NCI-H748 (cell line): ENCODE measurements at regions not wholly inside any gene's neighbourhood (a gene's known extent, or its start where the extent isn't known, plus 50 kb on each side); places are given as distances from the start of the nearest gene placed in this dataset.

Experiments
- DNase-seq: peaks from one replicate; lab custom pipeline; 2025; ENCODE audit not compliant: unreplicated experiment; lab: John Stamatoyannopoulos, UW

DNA sequence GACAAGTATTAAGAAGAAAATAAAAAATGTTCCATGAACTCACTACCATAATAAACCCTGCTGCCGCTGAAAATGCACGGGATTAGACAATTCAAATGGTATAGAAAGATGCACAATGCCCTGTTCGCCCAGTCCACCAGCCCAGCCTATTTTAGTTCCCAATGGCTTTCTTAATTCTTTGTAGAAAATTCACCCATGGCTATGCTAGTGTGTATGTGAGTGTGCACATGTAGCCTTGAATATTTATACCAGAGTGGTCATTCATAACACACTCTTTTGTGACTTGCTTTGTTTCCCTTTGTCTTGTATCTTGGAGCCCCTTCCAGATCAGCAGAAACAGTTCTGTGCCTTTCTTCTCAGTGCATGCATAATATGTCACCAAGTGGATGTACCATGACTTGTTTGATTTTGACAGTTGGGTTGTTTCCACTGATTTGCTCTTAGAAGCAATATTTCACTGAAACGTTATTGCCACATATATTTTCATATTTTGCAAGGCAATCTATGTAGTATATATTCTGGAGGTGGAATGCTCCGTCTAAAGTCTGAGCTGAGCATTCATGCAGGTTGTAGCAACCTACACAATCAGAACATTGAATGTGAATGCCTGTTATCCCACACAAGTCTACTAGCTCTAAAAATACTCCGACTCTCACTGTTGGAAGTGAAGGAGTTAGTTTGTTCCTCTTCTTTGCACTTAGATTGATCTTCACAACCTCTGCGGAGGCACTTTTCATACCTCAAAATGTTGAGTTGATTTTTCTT, 383.0 kb upstream of the EEF2KMT start:
- no peak for DNase-seq

- DNase-seq: no peak
Observed at GRCh38 chr16:5479926-5480325, 382.3 kb upstream of the EEF2KMT start.

DNA sequence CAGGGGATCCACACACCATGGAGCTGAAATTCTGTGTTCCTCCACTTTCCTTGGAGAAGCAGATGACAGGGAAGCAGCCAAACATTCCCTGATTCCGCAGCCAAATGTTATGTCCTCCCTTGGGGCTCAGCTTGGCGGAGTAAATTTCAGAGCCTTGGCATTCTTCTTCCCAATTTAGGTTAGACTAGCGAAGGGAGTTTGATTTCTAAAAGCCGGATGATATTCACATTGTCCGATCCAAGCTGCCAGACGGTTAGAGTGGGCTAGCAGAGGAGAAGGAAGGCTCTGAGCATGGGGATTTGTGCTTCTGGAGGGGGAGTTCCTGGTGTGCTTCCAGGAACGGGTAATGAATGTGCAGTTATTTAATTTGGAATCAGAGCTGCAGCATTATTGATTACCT, 380.4 kb upstream of the EEF2KMT start:
- DNase-seq: no peak

GRCh38 chr16:5477251-5477650, 379.7 kb upstream of the EEF2KMT start:
- DNase-seq: no peak

DNA sequence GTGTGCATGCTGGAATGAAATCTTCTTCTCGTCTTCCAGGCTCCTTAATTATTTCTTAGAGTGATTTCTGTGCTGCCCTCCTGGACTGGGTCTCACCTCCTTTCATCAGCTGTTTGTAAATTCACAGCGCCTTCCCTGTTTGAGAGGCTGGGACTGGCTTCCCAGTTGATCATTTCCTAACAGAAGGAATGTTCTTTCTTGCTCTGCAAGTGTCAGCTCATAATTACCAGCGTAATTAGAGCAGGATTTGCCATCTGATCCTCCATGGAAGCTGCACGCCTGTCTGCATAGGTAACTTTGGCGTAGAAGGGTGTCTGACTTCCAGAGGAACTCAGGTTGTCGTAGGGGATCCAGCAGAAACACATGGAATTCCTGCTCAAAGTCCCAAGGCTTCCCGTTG, 375.0 kb upstream of the EEF2KMT start:
- DNase-seq: no peak

- DNase-seq: no peak
Observed at GRCh38 chr16:5468488-5468887, 370.9 kb upstream of the EEF2KMT start.

DNA sequence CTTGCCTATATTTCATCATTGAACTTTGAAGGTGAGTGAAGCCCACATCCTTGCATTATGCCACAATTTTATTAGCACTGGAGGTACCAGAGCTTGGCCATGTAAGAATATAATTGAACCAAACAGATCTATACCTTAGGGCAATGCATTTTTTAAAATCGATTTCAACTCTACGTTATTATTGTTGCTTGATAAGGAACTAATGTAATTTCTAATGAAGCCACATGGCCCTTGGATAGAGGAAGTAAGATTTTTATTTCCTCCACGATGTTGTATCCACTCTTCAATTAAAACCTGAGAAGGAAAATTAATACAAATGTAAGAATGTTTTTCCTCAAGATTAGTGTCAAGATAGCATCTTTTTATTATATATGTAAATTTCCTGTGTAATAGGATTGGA, 370.0 kb upstream of the EEF2KMT start:
- no peak for DNase-seq

GRCh38 chr16:5466551-5466950, 369.0 kb upstream of the EEF2KMT start:
- no peak for DNase-seq

GRCh38 chr16:5465714-5466113, 368.1 kb upstream of the EEF2KMT start:
- no peak for DNase-seq

DNA sequence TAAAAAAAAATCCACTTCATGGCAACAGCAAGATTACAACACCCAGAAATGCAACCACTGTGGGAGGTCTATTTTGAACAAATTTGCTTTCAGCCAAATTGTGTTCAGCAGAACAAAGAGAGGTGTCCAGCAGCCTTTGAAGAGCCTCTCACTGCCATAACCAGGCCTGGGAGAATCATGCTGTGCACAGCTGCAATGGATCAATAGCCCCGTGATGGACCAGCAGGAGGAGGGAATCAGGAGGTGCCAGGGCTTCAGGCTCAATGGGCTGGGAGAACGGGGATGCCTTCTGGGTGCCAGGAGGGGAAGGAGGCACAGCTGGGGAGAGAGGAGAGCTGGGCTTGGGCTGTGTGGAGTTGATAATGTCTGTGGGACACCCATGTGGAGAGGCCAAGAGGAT, 366.2 kb upstream of the EEF2KMT start:
- DNase-seq: peak; percentile 14

- DNase-seq: no peak
Observed at GRCh38 chr16:5461574-5461973, 364.0 kb upstream of the EEF2KMT start.

GRCh38 chr16:5461141-5461540, 363.5 kb upstream of the EEF2KMT start:
- DNase-seq: no peak

GRCh38 chr16:5460701-5461100, 363.1 kb upstream of the EEF2KMT start:
- DNase-seq: no peak

DNA sequence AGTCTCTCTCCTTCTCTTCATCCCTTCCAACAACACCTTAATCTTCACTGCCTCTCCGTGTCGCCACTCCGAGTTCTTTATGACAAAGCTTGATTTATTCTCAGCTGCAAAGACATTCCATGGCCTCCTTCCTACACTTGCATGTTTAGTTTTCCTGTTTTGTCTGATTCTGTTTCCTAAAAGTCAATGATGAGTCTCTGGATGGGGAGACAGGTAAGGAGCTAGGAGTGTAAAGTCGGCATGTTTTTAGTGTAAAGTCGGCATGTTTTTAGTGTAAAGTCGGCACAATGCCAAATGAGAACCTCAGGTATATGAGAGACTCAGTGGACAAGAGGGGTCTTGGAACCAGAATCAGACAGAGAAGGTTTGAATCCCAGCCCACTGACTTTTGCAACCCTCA, 362.3 kb upstream of the EEF2KMT start:
- no peak for DNase-seq

- no peak for DNase-seq
Observed at GRCh38 chr16:5455110-5455509, 357.5 kb upstream of the EEF2KMT start.

DNA sequence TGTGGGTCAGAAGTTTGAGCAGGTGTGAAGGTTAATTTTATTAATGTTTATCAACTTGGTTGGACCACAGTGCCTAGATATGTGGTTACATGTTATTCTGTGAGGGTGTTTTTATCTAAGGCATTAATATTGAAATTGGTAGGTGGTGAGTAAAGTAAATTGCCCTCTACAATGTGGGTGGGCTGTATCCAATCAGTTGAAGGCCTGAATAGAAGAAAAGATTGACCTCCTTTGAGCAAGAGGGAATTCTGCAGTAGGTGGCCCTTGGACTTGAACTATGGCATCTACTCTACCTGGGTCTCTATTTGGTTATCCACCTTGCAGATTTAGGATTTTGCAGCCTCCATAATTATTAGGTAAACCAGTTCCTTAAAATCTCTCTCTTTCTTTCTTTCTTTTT, 356.8 kb upstream of the EEF2KMT start:
- DNase-seq: no peak

DNA sequence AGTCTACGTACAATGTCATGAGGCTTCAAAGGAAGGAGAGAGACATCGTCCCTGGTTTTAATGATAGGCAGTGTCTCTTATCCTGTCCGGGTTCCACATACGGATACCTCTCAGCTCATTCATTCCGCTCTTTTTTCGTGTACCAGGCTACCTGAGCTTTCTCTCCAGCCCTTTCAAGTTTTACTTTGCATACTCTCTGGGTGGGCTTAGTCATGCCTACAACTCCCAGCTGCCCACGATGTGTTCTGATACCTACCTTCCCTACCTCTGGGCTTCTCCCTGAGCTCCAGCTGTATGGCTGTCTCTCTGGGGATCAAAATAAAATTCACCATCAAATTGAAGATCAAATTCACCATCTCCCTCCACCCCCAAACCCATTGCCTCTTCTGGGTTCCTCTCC, 354.0 kb upstream of the EEF2KMT start:
- no peak for DNase-seq

GRCh38 chr16:5450409-5451104, 353.0 kb upstream of the EEF2KMT start:
- DNase-seq: no peak

GRCh38 chr16:5449901-5450300, 352.3 kb upstream of the EEF2KMT start:
- no peak for DNase-seq

DNA sequence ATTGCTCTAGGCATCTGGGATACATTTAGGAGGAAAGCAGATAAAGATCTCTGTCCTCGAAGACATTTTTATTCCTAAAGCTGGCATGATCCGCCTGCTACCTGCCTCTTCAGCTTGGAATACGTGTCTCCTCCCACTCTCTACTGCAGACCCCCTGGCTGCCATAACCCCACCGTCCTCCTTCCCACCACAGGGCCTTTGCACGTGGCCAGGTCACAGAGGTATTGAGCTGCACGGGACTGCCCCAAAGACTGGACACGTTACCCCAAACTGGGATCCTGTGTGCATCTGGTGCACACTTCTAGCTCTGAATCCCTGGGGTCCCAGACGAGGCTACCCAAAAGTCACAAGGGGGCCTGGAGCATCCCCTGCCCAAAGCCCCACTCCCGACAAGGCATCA, 351.2 kb upstream of the EEF2KMT start:
- DNase-seq: no peak

DNA sequence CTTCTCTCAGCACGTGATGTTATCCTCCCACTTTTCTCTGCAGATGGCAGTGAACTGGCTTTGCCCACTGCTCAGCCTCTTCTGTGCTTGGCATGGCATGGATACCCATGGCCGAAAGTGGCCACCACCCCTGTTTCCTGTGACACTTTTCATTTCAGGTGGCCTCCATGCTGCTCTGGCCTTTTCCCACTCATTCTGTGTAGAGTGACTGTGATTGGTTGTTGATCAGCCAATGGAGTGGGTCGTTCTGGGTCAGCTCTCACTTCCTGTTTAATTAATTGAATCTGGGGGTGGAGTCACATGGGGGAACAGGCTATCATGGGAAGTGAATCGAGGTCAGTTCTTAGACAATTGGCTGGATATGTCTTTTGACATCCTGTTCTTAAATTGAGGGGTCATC, 350.1 kb upstream of the EEF2KMT start:
- no peak for DNase-seq

GRCh38 chr16:5446623-5447240, 349.1 kb upstream of the EEF2KMT start:
- DNase-seq: peak; percentile 5
